ENCODE measurements at regions not wholly inside any gene's neighbourhood (a gene's known extent, or its start where the extent isn't known, plus 50 kb on each side); places are given as distances from the start of the nearest gene placed in this dataset.

- TF ChIP-seq, protein P1, sequence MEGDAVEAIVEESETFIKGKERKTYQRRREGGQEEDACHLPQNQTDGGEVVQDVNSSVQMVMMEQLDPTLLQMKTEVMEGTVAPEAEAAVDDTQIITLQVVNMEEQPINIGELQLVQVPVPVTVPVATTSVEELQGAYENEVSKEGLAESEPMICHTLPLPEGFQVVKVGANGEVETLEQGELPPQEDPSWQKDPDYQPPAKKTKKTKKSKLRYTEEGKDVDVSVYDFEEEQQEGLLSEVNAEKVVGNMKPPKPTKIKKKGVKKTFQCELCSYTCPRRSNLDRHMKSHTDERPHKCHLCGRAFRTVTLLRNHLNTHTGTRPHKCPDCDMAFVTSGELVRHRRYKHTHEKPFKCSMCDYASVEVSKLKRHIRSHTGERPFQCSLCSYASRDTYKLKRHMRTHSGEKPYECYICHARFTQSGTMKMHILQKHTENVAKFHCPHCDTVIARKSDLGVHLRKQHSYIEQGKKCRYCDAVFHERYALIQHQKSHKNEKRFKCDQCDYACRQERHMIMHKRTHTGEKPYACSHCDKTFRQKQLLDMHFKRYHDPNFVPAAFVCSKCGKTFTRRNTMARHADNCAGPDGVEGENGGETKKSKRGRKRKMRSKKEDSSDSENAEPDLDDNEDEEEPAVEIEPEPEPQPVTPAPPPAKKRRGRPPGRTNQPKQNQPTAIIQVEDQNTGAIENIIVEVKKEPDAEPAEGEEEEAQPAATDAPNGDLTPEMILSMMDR (IDR thresholded peaks at IDR 0.05): no peak
These were observed 394.5 kb upstream of the PKN2 start for GRCh38 chr1:88289401-88290102.

GRCh38 chr1:88291611-88292354 is 392.3 kb upstream of the PKN2 start:
- TF ChIP-seq, protein P1 (IDR thresholded peaks at IDR 0.05): no peak

DNA sequence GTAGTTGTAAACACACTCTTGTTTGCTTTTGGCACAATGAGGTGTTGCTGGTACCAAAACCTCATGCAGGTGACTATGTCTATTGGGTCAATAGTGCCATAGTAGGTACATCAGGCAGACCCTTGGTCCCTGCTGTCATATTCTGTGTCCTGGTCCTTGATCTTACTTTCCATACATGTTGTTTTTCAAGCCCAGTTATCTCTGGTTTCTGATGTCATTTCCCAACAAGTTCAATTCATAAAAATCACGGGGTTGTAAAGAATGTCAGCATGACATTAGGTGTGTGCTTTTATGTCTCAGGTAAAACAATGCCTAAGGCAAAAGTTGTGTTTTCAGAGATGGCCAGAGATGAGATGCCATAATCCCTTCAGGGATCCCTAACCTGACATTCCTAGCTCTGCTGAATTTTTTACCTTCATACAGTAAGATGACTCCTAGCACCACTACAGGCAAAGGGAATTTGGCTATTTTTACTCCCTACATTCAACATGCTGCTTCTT is 390.3 kb upstream of the PKN2 start:
- TF ChIP-seq, protein P1 (IDR thresholded peaks at IDR 0.05): no peak

DNA sequence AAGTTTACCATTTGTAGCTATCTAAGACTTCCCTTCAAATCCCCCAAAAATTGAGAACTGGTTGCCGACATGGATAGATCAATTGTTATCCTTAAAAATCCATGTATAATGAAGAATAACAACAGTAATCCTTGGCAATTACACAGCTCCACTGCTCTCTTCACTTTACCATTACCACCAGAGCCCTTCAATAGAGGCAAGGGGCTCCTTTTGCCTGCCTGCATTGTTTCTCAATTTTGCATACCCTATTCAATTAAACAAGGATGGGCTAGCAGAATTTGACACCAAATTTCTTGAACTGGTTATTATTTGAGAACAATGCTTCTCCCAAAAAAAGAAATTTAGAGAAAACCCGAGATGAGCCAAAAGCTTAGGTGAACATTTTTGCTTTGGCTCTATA is 387.8 kb upstream of the PKN2 start:
- TF ChIP-seq, protein P1 (IDR thresholded peaks at IDR 0.05): no peak

DNA sequence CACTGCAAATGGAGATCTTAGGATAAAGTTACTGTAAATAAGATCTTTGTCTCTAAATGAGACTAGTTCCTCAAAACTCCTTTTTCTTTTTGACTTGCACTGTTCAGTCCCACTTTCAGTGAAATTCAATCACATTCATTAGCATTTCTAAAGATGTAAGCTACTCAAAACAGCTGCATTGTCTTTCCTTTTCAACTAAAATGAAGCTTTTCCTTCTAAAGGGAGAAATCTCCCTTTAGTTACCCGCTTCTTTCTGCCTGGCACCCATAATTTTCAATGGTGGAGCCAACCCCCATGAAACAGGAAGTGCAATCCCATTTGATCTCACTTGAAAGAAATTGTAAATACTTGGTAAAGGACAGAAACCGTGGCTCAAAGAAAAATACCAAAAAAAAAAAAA is 387.4 kb upstream of the PKN2 start:
- TF ChIP-seq, protein P1 (IDR thresholded peaks at IDR 0.05): no peak

GRCh38 chr1:88298506-88298905 is 385.6 kb upstream of the PKN2 start:
- TF ChIP-seq, protein P1 (IDR thresholded peaks at IDR 0.05): no peak

- TF ChIP-seq, protein P1 (IDR thresholded peaks at IDR 0.05): no peak
These were observed 383.3 kb upstream of the PKN2 start for GRCh38 chr1:88300752-88301263.
